GM13977 (cell line): ENCODE measurements at regions not wholly inside any gene's neighbourhood (a gene's known extent, or its start where the extent isn't known, plus 50 kb on each side); places are given as distances from the start of the nearest gene placed in this dataset.

Experiments used
- DNase-seq: peaks from one replicate; pipeline ENCODE4 v3.0.0; 2012; ENCODE audit warnings: low spot score
- CTCF ChIP-seq: IDR thresholded peaks from 2 replicates; pipeline ENCODE4 v1.5.1; 2012; ENCODE audit warnings: mild to moderate bottlenecking, control low read depth; ENCODE audit not compliant: insufficient read depth; ENCODE audit errors: extremely low read depth, missing control alignments
- in situ Hi-C: fragments of 300-500 bp; cut with MboI; formaldehyde crosslinking; loops from one replicate; pipeline ENCODE4 v1.12.0; 2022; ENCODE audit warnings: low sequenced_read_pairs, low pct_unique_long_range_greater_than_20kb, mixed read lengths, inconsistent platforms; ENCODE audit not compliant: unreplicated experiment

GRCh38 chr7:131948434-131949053 lies 392.1 kb upstream of the PODXL start:
- no peak for TF ChIP-seq CTCF
- no peak for DNase-seq
- in situ Hi-C loops, result no loop called here

DNA sequence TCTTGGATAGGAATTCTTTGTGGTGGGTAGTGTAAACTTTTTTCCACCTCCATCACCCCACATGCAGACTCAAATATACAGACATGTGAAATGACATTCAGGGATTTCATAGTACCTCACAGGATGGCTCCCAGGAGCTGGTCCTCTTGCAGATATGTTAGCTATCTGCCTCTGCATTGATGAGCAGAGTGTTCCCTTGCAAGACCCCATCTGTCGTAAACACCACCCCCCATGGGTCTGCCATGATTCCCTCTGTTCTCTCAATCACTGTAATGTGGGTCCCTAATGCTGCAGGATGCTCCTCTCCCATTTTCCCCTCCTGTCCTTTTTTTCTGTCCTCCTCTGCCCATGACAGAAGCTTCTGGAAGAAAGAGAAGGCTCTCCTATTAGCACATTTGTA lies 391.2 kb upstream of the PODXL start:
- in situ Hi-C loops, result no loop called here
- no peak for TF ChIP-seq CTCF
- DNase-seq, result no peak

GRCh38 chr7:131945957-131946544 lies 389.6 kb upstream of the PODXL start:
- TF ChIP-seq CTCF, result no peak
- in situ Hi-C loops, result no loop called here
- DNase-seq, result no peak

DNA sequence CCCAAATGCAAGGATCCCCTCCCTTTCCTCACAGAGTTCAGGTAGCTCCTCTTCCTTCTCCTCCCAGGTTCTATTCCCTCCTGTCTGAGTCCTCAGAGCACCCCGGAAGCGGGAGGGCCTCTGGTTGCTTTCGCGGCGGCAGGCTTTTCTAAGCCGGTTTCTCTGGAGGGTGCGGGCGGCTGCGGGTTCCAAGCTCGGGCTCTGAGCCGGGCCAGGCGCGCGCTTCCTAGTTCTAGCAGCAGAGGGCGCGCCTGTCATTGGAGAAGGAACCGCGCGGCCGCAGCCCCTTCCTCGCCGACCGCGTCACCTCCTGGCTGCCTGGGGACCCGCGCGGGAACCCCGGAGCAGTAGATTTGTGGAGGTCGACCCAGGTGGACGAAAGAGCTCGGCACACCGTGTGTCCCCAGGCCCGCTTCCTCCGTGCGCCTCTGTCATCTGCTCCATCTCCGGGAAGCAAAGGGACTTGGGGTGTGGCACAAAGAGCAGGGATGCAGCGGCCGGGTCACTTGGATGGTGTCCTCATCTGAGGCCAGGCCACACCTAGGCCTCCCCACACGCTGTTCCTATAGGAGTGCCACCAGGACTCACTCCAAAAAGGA lies 389.0 kb upstream of the PODXL start:
- in situ Hi-C loops, result no loop called here
- TF ChIP-seq CTCF, result peak; percentile 85
- peak; percentile 74 for DNase-seq

DNA sequence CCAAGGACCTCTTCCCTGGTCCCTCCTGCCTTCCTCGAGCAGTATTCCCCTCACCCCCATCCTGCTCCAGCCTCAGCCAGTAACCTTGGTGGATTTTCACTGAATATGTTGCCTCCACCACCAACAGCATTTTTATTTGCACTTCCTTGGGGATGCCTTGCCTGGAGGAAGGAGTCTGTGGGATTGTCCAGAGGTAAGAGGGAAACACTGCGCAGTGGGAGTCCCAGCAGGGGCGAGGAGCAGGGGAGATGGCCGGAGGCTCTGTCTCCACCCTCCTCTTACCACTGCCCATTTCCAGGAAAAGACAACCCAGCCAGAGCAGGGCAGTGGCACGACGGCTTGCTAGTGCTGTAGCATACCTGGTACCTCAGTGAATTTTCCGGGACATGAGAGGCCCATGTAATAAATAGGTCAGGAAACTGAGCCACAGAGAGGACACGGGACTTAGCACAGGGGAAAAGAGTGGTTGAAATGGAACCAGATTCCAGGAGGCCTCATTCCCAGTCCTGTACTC lies 388.2 kb upstream of the PODXL start:
- in situ Hi-C loops, result no loop called here
- DNase-seq, result no peak
- no peak for TF ChIP-seq CTCF

DNA sequence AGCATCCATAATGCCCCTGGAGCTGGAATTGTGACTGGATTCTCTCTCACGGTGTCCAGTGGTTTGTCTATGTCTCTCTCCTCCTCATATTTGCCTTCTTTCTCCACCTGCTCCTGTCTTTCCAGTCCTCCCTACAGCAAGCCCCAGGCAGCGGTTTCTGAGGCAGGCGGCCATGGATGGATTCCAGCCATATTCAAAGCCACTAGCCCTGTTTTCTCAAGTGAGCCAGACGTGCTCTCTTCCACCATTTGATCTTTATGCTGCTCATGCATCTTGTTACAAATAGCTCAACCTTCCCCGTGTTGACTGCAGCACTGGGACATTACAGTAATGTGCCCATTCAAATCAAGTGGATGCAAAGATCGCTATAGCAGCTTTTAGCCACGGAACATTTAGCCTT lies 387.2 kb upstream of the PODXL start:
- no peak for TF ChIP-seq CTCF
- in situ Hi-C loops, result no loop called here
- no peak for DNase-seq
